Brain pericyte (primary cell): ENCODE measurements at regions not wholly inside any gene's neighbourhood (a gene's known extent, or its start where the extent isn't known, plus 50 kb on each side); places are given as distances from the start of the nearest gene placed in this dataset.

Experiments
- DNase-seq: peaks from one replicate; pipeline ENCODE4 v3.0.0-alpha.2; 2012; ENCODE audit warnings: low read depth, low spot score

DNA sequence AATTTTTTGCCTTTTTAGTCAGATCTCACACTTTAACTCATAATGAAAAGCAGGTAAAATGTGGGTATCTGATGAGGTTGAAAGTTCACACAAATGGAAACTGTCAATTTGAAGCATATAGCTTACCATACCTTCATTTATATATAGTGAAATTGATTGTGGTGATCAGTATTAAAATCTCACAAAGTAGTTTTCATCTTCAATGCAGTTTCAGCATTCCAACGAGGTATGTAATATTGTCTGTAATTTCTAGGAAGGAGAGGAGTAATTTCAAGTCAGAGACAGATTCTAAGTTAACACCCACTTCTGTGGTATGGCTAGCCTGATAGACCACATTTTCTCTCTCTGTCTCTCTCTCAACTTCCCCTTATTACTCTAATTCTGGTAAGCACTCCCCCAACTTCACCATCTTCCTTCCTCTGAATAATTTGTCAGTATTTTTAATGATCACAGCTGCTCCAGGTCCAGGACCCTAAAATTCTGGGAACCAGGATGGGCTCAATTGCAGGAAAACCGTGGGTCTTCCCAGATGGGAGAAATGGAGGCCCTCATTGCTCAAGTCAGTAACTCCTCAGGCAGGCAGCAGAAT is 455.7 kb downstream of the FGF9 start:
- DNase-seq: no peak

GRCh38 chr13:22127277-22128164 is 456.6 kb downstream of the FGF9 start:
- no peak for DNase-seq

DNA sequence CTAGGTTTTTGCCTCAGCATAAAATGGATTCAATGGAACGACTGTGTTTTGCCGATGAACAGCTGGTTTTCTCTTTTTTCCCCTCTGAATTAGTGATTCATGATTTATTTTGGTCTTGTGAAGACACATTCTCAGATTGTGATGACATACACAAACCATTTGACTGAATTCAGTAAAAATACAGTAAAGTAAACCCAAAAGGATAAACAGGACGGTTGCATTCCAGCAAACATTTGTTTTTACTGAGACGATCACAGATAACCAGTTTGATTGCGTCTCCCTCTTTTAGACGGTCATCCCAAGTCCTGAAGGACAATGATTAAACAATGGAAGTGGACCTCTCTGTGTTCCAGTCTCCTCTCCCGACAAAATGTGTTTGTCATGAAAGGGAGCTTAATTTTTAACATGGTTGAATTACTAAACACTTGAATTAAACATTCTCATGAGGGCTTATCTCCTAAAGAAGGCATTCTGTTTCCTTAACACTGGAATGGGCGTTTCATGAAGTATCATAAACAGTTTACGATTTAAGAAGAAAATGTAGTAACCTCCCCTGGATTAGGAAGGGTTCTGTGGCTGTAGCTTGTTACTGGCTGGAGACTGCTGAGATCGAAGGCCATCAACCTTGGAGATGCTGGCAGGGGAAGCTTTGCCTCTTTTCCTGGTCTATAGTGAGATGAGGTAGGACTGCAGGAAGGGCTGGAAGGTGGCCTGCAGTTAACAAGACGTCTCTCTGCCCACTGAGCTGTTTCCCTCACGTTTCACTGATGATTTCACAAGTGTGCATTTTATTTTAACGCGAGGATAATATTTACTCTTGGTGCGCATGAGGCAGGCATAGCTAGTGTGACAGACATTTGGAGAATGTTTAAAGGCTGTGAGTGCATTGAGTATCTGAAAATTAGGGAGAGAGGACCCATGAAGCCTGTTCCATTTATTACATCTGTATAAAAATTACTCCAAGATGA is 457.9 kb downstream of the FGF9 start:
- no peak for DNase-seq

DNA sequence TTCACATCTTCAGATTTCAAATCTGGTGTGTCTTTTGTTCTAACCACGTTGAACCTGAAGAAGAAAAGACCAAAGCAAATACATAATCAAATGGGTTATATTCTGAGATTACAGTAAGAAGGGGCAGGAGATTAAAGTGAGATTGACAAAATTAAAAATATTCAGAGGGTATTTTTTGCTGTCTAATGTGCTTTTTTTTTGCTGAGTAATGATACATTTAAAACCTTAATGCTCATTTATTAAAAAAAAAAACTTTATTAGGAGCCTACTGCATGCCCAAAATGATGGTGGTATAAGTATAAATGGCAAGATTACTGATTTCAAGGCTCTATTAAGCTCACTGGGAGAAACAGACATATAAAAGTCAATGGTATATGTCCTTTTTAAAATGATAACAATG is 459.4 kb downstream of the FGF9 start:
- DNase-seq: no peak

- DNase-seq: no peak
Observed at GRCh38 chr13:22134261-22134660, 463.4 kb downstream of the FGF9 start.

- DNase-seq: no peak
Observed at GRCh38 chr13:22135446-22135845, 464.6 kb downstream of the FGF9 start.

GRCh38 chr13:22137361-22138050 is 466.6 kb downstream of the FGF9 start:
- no peak for DNase-seq

DNA sequence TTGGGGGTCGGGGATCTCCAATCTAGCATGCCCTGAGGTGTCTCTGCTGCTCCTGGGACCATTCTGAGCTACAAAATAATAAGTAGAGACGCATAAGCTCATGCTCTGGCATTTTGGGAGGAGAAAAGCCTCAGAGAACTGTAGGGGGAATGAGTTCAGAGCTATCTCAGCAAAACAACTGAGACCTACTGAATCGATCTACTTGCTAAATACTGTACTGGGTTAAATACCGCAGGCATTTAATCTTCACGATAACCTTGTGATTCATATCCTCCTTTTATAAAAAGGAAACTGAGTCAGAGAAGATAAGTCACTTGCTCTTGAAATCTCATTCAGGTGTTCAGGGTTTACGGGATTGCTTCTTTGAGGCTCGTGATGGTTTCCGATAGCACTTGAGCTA is 468.1 kb downstream of the FGF9 start:
- no peak for DNase-seq

DNA sequence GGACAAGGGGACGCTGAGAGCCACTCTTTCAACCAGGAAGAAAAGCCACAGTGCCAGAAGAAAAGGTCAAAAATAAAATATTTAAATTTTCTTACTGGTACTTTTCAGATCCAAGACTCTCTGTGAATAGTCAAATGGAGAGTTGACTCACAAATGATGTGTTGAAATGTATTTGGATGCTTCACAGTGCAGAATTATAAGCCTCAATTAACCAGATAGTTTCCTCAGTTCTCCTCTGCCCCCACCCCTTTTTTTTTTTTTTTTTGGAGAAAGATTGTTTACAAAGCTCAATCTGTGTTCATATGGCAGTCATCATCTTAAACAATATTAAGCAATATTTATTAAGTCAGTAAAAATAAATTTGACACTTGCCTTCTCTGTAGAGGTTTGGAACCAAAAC is 470.8 kb downstream of the FGF9 start:
- DNase-seq: no peak

DNA sequence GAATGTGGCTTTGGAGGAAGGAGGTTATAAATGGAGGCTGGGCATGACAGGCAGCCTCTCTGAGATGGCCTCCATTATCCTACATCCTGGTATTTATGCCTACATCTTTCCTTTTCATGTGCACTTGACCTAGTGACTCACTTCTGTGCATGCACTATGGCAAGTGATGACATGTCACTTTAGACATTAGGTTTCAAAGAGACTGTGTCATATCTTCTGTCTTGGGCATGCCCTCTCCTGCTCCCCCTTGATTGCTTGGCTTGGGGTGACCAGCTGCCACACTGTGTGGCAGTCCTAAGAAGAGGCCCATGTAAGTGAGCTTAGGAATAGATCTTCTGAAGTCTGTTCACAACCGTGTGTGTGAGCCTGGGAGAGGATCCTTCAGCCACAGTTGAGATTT is 472.8 kb downstream of the FGF9 start:
- DNase-seq: no peak

DNA sequence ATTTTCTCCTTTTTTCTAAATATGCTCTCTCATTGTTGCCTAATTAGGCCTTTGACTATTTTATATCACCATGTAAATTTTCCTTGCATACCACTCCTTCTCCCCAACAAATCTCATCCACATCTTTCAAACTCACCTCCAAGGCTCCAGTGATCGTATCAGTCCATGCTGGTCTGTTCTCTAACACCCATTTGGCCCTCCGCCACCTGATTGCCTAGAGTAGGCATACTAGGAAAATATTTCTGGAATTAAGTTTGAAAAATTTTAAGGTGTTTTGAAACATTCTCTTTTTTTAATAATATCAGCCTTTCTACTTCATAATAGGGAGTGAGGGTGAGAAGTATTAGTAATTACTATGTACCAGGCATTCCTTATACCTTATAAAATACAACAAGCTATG is 473.9 kb downstream of the FGF9 start:
- no peak for DNase-seq

DNA sequence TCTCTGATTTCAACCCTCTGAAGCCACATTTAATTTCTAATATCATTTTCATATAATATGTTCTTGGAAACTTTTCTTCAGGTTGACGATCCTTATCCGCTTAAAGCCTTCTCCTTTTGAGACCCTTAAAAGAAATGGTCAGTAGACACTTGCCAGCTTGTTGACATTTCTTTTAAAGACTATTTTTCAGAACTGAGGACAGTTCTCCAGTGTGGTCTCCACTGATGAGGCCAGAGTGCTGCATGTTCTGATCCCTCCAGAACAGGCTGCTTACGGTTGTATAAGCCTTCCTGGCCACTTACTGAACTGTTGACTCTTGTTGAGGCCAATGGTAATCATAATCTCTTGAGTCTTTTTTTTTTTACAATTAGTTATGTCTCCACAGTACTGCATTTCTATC is 477.3 kb downstream of the FGF9 start:
- DNase-seq: no peak

GRCh38 chr13:22152751-22153150 is 481.9 kb downstream of the FGF9 start:
- DNase-seq: no peak

- no peak for DNase-seq
Observed at GRCh38 chr13:22154041-22154440, 483.2 kb downstream of the FGF9 start.

GRCh38 chr13:22161871-22162270 is 491.0 kb downstream of the FGF9 start:
- DNase-seq: no peak

- no peak for DNase-seq
Observed at GRCh38 chr13:22162889-22163288, 492.0 kb downstream of the FGF9 start.

DNA sequence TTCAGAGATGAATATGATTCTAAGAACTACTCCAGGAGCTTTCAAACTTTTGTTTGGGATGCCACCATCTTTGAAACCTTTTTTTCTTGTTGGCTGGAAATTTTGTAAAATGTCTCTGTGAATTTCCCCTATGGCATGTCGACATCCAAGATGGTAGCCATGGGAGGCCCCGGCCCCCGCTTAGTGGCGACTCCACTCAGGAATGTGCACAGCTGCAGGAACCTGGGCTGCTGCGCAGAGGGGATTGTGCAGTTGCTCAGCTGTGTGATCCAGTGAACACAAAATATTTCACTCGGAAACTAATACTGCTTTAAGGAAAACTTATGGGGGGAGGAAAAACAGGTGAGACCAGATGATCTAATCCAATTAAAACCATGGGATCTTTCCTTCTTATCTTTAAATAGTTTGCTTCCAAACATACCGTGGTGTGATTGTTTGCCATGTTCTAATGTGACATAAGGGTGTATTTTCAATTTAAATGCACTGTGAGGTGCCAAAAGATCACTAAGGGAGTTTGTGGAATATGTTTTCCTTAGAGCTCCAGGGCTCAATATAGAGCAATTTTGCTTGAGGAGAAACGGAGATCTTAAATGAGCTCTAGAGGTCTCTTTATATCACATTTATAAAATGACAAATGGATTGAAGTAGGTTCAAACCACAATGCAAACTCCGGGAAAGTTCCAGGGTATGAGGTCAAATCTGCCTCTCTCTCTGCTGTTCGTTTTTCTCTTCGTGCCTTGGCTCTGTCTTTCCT is 497.7 kb downstream of the FGF9 start:
- no peak for DNase-seq

DNA sequence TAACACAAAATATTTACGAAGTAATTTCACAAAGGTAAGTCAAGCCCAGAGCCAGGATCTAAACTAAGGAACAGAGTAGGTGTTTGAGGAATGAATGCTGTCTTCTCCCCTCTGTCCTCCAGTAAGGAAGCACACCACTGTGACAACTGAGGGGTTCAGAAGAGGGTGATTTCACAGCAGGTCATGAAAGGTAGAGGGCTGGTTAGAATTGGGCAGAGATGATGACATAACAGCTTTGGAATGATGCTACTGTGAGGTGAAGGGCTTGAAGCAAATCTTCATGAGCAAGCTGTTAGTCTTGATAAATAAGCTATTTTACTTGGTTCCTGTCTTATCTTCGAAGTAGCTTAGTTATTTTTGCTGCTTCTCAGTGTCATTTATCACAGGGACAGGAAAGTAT is 498.6 kb downstream of the FGF9 start:
- no peak for DNase-seq

DNA sequence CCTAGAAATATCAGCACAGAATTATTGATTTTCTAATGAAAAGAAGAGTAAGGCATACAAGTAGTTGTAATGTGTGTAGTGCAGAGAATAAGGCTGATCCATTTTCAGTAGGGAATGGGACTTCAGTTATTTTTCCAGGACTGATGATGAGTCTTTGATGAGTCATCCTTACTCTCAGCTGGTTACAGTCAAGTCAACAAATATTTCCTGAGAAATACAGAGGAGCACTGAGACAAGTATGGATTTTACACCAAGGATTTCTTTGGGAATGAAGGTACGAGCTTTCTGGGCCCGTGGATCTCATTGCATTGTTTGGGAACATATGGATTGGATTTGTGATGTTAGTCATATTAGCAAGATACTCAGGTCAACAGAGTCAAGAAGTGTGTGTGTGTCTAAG is 502.7 kb downstream of the FGF9 start:
- no peak for DNase-seq

- no peak for DNase-seq
Observed at GRCh38 chr13:22175241-22175640, 504.4 kb downstream of the FGF9 start.

- no peak for DNase-seq
Observed at GRCh38 chr13:22175815-22176214, 504.9 kb downstream of the FGF9 start.
